RPMI8226 (cell line): ENCODE measurements at regions not wholly inside any gene's neighbourhood (a gene's known extent, or its start where the extent isn't known, plus 50 kb on each side); places are given as distances from the start of the nearest gene placed in this dataset.
"Not testable (repeated sequence)": the region's sequence is repeated elsewhere in the genome, so short reads cannot be mapped to it uniquely, and the experiment has no call there.

Experiments used
- DNase-seq: peaks from one replicate; pipeline ENCODE4 v3.0.0-alpha.2; 2015

DNA sequence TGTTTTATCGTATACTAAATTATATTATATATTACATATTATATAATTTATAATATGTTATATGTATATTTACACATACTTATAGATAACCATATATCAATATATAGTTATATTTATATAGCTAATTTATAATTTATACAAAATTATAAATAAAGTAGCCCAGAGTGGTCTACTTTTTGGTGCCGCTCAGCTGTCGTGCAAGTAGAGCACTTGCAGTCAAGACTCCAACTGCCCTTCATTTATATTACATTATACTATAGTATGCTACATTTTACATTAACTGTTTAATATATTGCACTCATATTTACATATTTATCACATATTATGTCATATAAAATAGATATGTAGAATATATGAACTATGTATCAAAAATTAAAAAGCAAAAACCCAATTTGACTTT is 1124.7 kb upstream of the MIR17HG start:
- no peak for DNase-seq

DNA sequence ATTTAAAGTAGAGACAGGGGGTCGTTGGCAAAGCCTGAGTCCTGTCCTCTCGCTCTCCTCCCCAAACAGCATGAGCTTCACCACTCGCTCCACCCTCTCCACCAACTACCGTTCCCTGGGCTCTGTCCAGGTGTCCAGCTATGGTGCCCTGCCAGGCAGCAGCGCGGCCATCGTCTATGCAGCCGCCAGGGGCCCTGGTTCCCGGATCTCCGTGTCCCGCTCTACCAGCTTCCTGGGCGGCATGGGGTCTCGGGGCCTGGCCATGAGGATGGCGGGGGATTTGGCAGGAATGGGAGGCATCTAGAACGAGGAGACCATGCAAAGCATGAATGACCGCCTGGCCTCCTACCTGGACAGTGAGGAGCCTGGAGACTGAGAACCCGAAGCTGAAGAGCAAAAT is 1117.2 kb upstream of the MIR17HG start:
- DNase-seq: no peak

- DNase-seq: no peak
Measured at GRCh38 chr13:90232291-90232690, 1115.2 kb upstream of the MIR17HG start.

GRCh38 chr13:90233933-90234672 is 1113.4 kb upstream of the MIR17HG start:
- peak; percentile 2 for DNase-seq

GRCh38 chr13:90237852-90238251 is 1109.6 kb upstream of the MIR17HG start:
- DNase-seq: no peak

DNA sequence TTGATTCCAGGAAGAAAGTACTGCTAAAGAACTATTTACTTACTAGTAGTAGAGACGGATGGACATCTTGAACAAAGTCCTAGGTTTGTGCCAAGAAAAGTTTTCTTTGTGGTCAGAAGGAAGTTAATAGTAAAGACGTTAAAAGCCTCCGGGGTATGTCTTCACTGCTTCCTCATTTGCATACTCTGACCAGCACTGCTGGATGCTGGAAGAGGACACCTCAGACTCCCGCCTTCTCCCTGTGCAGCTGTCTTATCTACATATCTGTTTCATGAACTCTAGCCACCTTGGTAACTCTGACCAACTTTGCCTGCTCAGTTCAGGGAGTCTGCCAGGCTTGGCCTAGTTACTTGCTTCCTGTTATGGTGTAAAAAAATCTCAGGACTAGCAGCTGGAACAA is 1109.1 kb upstream of the MIR17HG start:
- no peak for DNase-seq

DNA sequence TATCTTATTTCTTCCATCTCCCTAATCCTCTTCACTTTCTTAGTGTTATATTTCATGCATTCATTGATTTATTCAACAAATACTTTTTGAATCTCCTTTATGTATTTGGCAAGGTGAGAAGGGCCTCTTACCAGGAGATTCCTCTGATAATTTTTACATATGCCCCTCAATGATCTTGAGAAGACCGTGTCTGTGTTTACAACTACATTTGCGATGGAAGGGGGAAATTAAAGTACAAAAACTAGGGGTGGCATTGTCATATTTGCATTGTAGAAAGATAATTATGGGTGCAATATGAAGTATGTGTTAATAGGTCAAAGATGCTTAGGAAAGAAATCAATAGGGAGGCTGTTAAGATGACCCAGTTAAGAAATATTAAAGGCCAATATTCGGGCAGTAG is 1108.4 kb upstream of the MIR17HG start:
- no peak for DNase-seq

GRCh38 chr13:90246005-90246404 is 1101.5 kb upstream of the MIR17HG start:
- DNase-seq: no peak

DNA sequence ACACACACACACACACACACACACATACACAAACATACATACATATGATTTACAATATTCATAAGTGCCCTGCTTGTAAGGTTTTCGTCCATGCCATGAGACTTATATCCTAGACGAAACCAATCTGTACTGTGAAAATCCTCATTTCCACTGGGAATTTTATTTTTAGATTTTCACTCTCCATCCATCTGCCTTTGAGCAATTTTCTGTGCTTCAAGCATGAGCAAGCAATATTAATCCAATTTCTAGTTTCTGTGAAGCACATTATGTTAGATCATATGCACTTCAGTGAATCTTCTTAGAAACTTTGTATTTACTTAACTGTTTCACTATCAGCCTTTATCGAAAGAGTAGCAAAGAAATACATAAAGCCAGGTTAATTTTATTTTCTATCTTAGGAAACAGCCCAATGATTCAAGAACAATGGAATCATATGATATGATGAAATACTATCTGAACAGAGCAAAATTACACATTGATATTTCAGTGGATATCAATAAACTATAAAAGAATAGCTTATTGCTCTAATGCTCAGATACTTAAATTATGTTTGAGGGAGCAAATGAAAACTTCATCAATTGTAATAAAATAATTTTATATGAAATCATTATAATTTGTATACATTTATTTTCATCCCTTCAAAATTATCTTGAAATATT is 1100.7 kb upstream of the MIR17HG start:
- no peak for DNase-seq

- no peak for DNase-seq
Measured at GRCh38 chr13:90253806-90254205, 1093.7 kb upstream of the MIR17HG start.

DNA sequence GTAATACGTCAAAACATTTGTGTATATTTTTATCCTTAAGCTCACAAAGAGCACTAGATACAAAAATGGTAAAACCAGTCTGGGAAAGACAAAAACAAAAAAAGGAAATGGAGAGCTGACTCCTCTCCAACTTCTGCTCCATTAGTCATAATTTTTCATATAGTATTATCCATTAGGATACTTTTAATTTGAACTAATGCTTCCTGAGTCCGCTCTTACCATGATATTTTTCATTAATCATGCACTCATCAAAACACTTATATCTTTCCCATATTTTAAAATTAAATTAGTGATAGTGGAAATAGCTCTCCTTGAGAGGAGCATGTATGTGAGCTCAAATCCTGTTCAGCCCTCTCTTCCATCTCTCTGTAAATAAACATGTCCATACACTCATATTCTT is 1093.0 kb upstream of the MIR17HG start:
- no peak for DNase-seq

GRCh38 chr13:90256746-90257145 is 1090.7 kb upstream of the MIR17HG start:
- DNase-seq: no peak

- no peak for DNase-seq
Measured at GRCh38 chr13:90258129-90258528, 1089.4 kb upstream of the MIR17HG start.

DNA sequence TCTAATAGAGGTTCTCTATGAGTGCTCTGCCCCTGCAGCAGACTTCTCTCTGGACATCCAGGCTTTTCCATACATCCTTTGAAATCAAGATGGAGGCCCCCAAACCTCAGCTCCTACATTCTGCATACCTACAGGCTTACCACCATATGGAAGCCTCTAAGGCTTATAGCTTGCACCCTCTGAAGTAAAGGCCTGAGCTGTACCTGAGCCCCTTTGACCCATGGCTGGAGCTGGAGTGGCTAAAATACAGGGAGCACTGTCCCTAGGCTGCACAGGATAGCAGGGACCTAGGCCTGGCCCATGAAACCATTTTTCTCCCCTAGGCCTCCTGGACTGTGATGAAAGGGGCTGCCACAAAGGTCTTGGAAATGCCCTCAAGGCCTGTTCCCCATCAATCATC is 1086.1 kb upstream of the MIR17HG start:
- no peak for DNase-seq

GRCh38 chr13:90270226-90270625 is 1077.3 kb upstream of the MIR17HG start:
- no peak for DNase-seq

DNA sequence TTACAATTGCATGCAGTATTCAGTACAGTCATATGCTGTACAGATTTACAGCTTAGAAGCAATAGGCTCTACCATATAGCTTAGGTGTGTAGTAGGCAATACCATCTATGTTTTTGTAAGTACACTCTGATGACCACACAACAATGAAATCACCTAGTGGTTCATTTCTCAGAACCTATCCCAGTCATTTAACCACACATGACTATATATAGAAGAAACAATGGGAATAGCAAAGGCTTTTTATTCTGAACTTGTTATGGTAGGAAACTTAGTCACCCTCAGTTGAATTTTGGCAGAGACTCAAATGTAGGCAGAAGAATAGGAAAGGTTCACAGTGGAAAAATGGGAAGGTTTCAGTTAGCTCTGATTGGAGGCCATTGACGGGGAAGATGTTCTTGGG is 1075.1 kb upstream of the MIR17HG start:
- DNase-seq: no peak

GRCh38 chr13:90276216-90276615 is 1071.3 kb upstream of the MIR17HG start:
- DNase-seq: no peak

DNA sequence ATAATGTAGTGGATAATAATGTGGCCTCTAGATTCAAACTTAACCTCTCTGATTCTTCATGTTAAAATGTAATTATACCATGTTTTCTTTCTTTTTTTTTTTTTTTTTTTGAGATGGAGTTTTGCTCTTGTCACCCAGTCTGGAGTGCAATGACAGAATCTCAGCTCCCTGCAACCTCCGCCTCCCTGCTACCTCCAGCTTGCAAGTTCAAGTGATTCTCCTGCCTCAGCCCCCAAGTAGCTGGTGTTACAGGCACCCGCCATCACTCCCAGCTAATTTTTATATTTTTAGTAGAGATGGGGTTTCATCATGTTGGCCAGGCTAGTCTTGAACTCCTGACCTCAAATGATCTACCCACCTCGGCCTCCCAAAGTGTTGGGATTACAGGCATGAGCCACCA is 1069.3 kb upstream of the MIR17HG start:
- DNase-seq: not testable (repeated sequence)

GRCh38 chr13:90281709-90282108 is 1065.8 kb upstream of the MIR17HG start:
- DNase-seq: no peak

- DNase-seq: no peak
Measured at GRCh38 chr13:90287521-90287920, 1060.0 kb upstream of the MIR17HG start.

DNA sequence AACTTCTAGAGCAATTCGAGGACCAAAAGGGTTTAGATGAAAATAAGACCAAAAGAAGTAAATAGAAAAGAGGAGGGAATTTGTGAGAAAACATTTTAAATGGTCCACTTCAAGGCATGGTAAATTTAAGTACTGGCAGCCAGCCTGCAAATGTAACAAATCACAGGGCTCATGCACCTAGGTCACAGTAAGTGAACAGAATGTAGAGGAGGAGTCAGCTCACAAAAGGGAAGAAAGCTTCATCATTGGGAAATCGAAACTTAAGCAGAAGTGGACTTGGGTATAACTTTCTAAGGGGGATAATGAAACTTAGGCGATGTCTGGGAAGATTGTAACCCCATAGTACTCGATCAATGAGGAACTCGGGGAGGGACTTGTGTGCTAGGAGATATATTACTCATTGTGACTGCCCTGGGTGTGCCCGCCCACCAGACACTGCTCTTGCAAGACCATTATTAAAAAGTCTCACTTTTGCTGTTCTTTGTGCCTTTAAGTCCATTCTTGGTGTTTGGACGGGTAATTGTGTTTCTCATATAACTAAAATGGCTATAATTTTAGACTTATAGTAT is 1053.6 kb upstream of the MIR17HG start:
- no peak for DNase-seq

DNA sequence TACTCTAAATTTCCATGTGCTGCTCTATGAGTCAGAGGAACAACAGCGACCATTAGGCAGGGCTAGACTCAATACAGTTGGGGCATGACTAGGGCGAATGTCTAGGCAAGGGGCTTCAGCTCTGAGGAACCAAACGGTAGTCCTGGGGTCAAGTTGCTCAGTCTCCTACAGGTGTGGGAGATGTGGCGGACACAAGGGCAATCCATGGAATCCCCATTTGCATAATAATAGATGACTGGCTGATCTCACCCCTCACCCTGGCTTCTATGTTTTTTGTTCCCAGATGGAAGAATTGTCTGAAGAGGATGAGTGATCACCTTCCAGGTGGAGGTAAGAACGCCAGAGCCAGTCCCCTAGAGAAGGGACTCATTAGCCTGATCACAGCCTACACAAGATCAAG is 1048.2 kb upstream of the MIR17HG start:
- DNase-seq: no peak

- DNase-seq: no peak
Measured at GRCh38 chr13:90300015-90300414, 1047.5 kb upstream of the MIR17HG start.

GRCh38 chr13:90302107-90302506 is 1045.4 kb upstream of the MIR17HG start:
- no peak for DNase-seq

- DNase-seq: no peak
Measured at GRCh38 chr13:90305796-90306195, 1041.7 kb upstream of the MIR17HG start.
